DMS153 (cell line): ENCODE measurements at regions not wholly inside any gene's neighbourhood (a gene's known extent, or its start where the extent isn't known, plus 50 kb on each side); places are given as distances from the start of the nearest gene placed in this dataset.
"Not testable (repeated sequence)": the region's sequence is repeated elsewhere in the genome, so short reads cannot be mapped to it uniquely, and the experiment has no call there.

Source experiments
- DNase-seq: peaks from one replicate; lab custom pipeline; 2025; lab: John Stamatoyannopoulos, UW

DNA sequence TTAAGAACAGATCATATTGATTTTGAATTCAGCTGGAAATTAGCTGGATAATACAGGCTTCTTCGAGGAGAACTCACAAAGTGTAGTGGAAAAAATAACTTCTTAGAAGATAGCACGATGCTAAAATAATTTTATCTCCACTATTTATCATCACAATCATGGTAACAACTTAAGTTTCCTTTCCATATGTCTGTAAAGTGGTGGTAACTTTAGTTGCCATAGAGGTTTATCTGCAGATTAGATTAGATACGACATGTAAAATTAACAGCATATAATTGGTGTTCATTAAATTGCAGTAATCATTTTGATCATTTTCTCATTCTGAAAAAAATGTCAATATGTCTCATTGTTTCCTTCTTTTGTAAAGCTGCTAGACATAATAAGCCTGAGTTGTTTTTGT is 921.5 kb downstream of the KCNT2 start:
- DNase-seq = no peak

DNA sequence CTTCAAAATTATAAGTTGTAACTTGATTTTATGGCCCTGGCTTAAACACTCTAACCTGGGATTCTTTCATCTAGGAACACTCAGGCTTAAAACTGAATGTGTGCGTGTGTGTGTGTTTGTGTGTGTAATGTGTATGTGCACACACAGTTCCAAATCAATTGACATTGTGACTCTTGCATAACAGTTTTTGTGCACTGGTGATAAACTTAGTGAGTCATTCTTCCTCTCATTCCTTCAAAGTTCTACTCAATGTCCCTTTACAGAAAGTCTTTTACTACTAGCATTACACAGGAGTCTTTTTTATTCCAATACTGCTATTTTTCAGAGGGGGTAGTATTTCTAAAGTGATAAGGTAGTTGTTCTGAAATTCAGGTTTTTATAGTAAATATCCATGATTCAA is 943.6 kb downstream of the KCNT2 start:
- DNase-seq = no peak

DNA sequence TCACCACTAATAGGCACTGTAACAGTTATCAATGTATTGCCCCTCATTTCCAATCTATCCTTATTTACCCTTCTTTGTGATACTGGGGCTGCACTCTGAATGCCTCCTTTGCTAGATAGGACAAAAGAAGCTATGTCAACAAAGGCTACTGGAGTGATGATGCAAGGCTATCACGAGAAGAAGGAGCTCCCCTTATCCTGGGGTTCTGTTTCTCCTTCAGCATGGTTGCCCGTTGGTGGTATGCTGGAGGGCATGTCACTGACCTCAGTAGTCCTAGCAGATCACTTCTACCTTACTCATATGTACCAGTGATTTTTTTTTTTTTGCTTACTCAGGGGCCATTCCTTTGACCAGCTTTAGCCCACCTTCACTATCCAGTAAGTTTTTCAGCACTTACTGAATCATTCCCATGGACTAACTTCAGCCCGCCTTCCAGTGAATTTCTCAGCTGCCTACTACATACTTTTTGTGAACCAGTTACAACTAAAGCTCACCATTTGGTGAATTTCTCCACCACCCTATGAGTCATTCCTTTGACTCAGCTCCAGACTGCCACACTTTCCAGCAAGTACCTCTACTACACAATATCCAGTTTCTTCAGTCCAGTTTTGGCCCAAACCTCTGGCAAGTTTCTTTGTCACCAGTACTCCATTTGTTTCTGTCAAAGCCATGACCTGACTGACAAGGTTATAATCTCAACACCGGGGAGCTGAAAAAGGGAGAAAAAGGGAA is 944.5 kb downstream of the KCNT2 start:
- no peak for DNase-seq

DNA sequence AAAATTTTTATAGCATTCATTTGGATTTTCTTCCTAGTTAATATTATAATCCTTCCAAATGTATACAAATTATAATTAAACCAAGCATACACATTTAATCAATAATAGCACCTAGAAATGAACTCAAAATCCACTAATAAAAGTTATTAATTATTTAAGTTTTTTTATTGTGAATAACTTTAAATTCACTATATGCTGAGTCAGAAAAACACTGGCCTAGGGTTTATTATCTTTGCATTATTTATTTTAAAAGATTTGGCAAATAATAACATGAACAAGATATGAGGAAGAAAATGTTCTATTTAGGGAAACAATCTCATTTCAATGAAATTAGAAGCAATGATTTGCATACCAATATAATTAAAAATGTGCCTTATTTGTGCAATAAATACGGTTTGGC is 951.5 kb downstream of the KCNT2 start:
- no peak for DNase-seq

DNA sequence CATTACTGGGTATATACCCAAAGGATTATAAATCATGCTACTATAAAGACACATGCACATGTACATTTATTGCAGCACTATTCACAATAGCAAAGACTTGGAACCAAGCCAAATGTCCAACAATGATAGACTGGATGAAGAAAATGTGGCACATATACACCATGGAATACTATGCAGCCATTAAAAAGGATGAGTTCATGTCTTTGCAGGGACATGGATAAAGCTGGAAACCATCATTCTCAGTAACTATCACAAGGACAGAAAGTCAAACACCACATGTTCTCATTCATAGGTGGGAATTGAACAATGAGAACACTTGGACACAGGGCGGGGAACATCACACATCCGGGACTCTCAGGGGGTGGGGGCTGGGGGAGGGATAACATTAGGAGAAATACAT is 959.4 kb downstream of the KCNT2 start:
- not testable (repeated sequence) for DNase-seq

DNA sequence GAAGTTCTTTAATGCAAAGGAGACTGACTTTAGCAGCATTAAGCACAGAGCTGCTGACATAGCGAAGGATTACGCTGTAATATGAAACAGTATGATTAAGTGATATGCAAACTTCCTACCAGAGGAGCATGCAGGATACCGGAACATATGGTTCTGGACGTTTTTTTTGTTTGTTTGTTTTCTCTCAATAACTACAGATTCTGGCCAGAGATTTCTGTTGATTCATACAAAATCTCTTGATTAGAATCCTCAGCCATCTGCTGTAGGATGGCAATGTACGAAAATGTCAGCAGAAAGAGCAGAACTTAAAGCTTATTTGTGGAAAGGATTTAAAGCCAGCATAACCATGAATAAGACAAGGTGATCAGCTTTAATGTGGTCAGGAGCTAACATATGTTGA is 970.7 kb downstream of the KCNT2 start:
- no peak for DNase-seq

DNA sequence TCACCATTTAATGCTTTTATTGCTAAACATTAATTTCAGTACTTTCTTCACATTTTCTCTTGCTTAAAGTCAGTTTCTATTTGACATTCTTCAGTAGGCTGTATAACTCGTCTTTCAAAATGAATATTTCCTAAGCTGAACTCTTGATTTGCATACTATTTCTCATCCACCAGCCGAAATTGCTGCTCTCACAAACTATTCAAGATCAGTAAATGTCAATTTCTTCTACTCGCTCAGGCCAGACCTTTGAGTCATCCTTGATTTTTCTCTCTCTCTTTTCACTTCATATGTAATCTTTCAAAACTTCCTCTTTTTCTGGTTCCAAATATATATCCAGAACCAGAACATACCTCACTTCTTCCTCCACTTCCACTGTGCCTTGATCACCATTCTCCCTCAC is 990.0 kb downstream of the KCNT2 start:
- no peak for DNase-seq

DNA sequence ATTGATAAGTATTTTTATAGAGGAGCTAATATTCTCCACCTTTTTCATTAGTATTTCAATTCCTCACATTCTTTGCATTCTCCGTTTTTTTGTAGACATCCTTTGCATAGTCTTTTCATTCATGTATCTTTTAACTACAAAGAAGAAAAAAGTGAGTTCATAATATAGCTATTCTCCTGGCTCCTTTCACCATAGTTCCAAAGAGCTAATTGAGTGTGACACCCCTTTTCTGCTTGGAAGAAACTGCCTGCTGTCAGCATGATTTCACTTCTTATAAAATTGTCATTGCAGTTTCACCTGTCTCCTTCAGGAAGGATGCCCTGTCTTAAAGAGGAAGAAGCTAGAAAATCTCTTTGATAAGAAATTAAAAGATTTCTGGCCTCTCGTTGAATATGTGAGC is 991.1 kb downstream of the KCNT2 start:
- no peak for DNase-seq

DNA sequence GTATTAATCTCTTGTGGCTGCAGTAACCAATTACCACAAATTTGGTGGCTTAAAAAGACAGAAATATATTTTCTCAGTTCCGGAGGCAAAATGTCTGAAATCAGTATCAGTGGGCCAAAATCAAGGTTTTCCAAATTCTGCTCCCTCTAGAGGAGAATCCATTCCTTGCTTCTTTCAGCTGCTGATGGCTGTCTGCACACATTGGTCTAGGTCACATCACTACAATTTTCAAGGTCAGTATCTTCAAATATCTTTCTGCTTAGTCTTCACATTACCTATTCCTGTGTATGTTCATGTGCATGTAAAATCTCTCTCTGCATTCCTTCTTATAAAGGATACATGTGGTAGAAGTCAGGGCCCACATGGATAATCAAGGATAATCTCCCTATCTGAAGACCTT is 999.4 kb downstream of the KCNT2 start:
- no peak for DNase-seq

DNA sequence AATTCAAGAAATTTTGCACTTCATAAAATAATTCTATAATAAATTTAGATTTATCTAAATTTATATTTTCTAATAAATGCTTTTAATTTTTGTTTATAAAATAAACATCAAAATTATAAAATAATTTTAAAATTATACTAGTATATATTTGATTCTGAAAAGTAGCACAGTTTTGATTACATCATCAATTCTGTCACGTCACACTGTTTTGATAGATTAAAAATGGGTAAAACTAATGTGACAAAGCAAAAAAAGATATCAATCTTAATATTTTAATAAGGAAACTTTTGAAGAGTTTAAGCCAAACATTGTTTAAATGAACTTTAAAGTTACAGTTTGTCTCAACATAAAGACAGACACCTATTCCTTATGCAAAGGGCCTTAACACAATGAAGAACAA is 1001.8 kb downstream of the KCNT2 start:
- DNase-seq = no peak

DNA sequence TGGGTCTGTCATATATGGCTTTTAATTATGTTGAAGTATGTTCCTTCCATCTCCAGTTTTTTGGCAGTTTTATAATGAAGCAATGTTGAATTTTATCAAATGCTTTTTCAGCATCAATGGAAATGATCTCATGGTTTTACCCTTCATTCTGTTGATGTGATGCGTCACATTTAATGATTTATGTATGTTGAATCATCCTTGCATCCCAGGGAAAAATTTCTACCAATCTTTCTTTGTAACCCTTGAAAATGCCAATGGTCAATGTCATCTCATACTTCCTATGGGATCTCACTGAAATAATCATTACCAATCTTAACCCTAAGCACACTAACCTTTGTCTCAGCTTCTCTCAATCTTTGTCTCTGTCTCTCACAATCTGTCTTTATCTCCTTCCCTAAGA is 1004.0 kb downstream of the KCNT2 start:
- no peak for DNase-seq

DNA sequence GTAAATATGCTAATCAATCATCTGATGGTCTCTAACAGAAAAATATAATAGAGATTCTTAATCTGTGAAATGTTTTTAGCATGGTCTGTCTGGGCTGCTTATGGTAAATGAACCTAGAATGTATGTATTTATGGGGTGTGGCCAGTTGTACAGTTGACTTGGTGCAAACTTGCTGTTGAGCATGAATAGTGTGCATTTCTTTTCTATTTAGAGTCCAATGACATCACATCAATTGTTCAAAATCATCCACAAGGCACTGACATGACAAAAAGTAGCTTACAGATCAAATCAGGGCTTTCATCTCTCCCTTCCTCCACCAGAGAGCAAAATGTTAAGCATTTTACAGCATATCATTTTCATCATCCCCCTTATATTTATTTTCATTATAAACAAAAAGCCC is 1010.3 kb downstream of the KCNT2 start:
- no peak for DNase-seq

DNA sequence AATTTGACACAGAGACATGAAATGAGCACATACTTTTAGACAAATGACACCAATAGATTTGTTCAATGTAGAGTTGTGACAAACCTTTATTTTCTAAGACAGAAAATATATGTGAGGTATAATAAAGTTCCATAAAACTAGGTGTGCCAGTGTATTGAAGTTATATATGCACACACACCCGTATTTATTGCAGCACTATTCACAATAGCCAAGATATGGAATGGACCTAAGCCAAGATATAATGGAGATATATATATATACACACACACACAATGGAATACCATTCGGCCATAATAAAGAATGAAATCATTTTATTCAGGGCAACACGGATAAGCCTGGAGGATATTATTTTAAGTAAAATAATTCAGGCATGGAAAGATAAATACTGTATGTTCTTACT is 1013.5 kb downstream of the KCNT2 start:
- no peak for DNase-seq

DNA sequence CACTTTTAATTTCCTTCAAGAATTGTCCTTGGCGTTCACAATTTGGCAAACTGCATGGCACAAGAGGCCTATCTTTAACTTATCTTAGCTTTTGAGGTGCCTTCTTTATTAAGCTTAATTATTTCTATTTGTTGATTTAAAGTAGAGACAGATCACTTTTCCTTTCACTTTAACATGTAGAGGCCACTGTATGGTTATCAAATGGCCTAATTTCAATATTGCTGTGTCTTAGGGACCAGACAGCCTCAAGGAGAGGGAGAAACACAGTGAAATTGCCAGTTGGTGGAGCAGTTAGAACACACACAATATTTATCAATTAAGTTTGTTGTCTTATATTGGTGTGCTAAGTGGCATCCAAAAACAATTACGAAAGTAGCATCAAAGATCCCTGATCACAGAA is 1013.9 kb downstream of the KCNT2 start:
- DNase-seq = no peak

DNA sequence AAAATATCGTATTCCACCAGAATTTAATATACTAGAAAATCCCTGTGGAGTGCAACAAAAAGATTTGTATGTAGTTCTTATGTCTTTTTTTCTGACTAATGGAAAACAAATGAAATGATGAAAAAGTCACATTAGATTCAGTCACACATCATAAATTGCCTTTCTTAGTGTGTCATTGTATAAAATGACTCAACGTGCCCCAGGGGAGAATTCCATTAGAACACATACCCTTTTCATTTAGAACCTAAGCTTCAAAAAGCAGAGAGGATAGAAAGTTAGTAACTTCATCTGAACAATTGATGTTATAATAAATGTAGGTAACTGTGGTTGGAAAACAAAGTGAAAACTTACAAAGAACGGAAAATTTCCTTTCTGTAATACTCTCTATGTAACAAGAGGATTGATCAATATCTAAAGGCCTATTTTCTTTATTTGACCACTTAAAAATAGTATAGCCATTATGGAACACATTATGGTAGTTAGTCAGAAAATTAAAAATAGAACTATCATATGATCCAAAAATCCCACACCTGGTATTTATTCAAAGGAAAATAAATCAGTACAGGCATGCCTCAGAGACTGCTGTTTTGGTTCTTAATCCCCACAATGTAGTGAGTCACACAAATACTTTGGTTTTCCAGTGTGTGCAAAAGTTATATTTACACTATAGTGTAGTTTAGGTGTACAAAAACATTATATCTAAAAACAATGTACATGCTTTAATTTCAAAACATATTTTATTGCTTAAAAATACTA is 1016.1 kb downstream of the KCNT2 start:
- peak; percentile 8 for DNase-seq

DNA sequence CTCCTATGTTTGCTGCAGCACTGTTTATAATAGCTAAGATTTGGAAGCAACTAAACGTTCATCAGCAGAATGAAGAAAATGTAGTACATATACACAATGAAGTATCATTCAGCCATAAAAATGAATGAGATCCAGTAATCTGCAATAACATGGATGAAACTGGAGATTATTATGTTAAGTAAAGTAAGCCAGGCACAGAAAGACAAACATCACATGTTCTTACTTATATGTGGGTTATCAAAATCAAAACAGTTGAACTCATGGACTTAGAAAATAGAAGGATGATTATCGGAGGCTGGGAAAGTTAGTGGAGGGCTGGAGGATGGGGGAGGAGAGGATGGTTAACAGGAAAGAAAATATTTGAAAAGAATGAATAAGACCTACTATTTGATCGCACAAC is 1017.6 kb downstream of the KCNT2 start:
- DNase-seq = no peak

DNA sequence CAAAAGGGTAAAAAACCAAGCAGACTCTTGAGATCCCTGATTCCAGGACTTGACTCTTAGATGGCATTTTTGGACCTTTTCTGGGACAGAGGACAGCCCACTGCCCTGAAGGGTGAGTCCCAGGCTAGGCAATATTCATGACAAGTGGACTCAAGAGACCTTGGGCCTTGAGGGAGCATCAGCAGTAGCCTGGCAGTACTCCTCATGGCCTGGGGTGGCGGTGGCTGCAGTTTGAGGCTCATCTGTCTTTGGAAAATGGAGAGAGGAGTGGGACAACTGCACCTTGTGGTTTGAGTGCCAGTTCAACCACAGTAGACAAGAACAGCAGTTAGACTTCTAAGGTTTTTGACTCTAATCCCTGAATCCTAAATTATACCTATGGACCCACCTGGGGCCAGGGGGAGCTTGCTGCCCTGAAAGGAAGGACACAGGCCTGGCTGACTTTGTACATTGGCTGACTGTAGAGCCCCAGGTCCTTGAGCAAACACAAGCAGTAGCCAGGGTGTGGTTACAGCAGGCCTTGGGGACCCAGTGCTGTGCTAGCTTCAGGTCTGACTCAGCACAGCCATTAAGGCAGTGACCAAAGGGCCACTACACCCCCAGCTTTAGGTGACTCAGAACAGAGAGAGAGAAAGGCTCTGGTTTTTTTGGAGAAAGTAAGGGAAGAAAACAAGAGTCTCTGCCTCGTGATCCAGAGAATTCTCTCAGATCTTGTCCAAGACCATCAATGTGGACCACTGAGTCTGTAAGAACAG is 1023.2 kb downstream of the KCNT2 start:
- no peak for DNase-seq

DNA sequence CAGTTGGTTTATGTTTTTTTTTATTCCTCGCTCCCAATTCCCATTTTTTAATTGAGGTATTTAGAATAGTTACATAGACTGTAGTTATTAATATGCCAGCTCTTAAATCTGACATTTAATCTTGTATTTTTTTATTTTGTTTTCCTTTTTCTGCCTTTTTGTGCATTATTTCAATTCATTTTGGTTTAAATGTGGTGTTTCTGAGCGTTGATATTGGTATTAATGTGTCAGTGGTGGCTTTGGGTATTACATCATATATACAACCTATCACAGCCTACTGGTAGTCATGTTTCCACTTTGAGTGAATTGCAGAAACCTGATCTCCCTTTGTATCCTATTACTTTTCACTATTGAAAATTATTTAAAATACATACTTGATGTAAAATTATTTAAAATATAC is 1027.3 kb downstream of the KCNT2 start:
- DNase-seq = no peak

DNA sequence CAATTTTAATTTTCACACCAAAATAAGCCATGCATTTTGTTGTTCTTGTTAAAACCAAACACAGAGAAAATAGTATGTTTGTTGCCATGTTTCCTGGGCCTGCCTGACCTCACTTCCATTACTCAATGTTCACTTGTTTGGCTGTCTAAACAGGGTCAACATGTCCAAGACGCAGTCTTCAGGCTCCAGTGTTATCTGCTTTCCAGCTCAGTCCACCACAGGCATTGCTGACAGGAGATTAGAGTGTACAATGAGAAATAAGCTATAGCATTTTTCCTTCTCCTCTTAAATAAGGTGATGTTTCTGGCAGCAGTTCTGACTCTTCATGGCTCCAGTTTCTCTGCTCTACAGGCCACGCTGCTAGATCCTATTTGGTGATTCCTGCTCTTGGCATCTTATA is 1030.5 kb downstream of the KCNT2 start:
- DNase-seq = no peak

DNA sequence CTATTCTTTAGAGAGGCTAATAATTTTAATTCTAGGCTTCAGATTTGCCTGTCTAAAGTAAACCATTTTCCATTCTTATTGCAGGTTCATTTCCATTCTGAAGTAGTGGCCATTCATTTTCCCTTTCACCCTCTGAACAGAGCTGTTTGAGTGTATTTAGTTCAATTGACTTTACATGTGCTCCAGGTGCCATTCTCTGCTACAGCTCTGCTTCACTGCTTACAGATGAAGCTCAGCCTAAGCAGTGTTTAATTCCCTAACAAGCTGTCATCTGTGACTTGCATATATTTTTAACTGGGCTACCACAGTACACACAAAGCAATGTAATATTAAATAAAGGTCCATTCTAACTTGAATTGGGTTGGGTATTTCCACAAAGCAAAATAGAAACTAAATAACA is 1031.6 kb downstream of the KCNT2 start:
- peak; percentile 71 for DNase-seq

DNA sequence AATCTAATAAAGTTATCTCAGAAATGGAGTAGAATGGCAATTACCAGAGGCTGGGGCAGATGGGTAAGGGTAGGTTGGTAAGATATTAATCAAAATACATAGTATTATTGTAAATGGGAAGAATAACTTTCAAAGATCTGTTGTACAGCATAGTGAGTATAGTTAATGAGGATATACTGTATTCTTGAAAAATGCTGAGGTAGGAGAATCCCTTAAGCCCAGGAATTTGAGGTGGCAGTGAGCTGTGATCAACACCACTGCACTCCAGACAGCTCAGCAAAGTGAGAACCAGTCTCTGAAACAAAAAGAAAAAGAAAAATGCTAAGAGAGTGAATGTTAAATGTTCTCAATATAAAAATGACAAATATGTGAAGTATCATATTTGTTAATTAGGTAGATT is 1033.7 kb downstream of the KCNT2 start:
- no peak for DNase-seq

DNA sequence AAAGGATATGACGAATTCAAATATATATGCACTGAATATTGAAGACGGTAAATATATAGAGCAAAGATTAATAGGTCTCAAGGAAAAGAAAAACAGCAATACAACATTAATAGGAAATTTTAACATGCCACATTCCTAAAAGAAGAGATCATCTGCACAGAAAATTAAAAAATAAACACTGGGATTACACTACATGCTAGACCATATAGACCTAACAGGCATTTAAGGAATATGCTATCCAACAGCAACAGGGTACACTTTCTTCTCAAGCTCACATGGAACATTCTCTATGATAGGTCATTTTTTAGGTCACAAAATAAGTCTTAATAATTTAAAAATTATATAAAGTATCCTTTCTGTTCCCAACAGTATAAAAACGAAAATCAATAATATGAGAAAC is 1038.3 kb downstream of the KCNT2 start:
- DNase-seq = no peak

DNA sequence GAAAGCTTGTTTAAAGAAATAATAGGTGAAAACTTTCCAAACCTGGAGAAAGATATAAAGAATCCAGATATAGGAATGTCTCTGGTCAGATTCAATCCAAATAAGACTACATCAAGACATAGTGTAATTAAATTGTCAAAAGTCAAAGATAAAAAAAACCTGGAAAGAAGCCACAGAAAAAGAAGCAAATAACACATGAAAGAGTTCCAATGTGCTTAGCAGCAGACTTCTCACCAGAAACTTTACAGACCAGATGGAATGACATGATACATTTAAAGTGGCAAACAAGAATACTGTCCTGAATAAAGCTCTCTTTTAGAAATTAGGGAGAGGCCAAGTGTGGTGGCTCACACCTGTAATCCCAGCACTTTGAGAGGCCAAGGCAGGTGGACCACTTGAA is 1039.9 kb downstream of the KCNT2 start:
- no peak for DNase-seq
